ENCODE measurements at regions not wholly inside any gene's neighbourhood (a gene's known extent, or its start where the extent isn't known, plus 50 kb on each side); places are given as distances from the start of the nearest gene placed in this dataset.

GRCh38 chr12:115351514-115352077 is 667.6 kb upstream of the TBX3 start:
- TF ChIP-seq CTCF (IDR thresholded peaks at IDR 0.05) (no peak), POLR2A (IDR thresholded peaks at IDR 0.05) (no peak)

Measured in Peyer's patch (tissue), 4 donors.